ENCODE measurements at regions not wholly inside any gene's neighbourhood (a gene's known extent, or its start where the extent isn't known, plus 50 kb on each side); places are given as distances from the start of the nearest gene placed in this dataset.

DNA sequence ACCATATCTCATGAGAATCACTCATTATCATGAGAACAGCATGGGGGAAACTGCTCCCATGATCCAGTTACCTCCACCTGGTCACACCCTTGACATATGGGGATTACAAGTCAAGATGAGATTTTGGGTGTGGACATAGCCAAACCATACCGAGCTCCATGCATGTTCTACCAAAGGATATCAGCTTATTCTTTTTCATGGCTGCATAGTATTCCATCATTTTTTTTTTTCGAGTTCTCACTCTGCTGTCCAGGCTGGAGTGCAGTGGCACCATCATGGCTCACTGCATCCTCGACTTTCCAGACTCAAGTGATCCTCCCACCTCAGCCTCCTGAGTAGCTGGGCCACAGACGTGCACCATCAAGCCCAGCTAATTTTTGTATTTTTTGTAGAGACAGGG is 668.3 kb downstream of the GATA3 start:
- TF ChIP-seq, protein P1, sequence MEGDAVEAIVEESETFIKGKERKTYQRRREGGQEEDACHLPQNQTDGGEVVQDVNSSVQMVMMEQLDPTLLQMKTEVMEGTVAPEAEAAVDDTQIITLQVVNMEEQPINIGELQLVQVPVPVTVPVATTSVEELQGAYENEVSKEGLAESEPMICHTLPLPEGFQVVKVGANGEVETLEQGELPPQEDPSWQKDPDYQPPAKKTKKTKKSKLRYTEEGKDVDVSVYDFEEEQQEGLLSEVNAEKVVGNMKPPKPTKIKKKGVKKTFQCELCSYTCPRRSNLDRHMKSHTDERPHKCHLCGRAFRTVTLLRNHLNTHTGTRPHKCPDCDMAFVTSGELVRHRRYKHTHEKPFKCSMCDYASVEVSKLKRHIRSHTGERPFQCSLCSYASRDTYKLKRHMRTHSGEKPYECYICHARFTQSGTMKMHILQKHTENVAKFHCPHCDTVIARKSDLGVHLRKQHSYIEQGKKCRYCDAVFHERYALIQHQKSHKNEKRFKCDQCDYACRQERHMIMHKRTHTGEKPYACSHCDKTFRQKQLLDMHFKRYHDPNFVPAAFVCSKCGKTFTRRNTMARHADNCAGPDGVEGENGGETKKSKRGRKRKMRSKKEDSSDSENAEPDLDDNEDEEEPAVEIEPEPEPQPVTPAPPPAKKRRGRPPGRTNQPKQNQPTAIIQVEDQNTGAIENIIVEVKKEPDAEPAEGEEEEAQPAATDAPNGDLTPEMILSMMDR (IDR thresholded peaks at IDR 0.05): no peak
- ATAC-seq (ENCODE audit: low FRiP score) (no peak), DNase-seq (ENCODE audit: low spot score) (no peak)

- ATAC-seq (ENCODE audit: low FRiP score): no peak
- TF ChIP-seq, protein P1 (IDR thresholded peaks at IDR 0.05): no peak
These were observed 670.9 kb downstream of the GATA3 start for GRCh38 chr10:8725343-8725742.

DNA sequence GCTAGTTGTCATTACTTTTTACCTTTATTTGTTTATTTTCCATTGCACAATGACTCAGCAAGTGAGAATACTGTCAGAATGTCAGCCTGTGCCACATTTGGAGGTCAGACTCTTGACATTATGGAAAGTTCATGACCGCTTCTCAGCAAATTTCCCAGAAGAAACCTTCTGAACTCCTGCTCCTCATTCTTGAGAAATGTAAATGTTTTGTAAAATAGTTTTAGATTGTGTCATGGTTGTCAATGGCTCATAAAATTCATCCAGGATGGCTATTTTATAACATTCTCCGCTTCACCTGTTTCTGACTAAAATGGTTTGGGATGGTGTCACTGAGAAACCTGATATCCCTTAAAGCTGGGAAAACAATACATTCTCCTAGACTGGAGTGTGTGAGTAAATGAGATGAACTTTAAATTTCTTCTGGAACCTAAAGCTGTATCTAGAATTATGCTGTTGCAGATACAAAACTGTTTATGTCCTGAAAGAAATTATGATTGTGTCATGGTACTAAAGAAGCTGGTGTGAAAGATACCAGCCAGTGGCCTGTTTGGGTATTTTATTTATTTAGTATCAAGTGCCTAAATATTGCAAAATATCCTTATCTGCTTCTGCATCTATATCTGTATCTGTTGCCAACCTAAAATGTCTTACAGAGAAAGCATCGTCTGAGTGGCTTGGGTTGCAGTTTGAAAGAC is 671.7 kb downstream of the GATA3 start:
- DNase-seq (ENCODE audit: low spot score): no peak
- TF ChIP-seq, protein P1 (IDR thresholded peaks at IDR 0.05): no peak
- ATAC-seq (ENCODE audit: low FRiP score): no peak

More at GRCh38 chr10:8725343-8725742, 670.9 kb downstream of the GATA3 start:
- DNase-seq (ENCODE audit: low spot score): no peak

DNA sequence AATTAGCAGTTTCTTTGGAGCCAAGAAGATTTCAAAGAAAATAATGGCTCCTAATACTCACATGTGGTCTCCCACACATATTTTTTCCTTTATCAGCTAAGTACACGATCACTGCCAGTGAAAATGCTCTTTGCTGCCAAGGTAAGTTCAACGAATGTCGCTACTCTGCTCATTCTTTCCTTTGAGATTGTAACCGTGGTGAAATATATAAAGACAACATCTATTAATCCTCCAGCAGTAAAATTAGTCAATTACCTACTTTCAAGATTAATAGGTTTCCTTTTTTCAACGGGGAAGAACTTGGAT is 672.2 kb downstream of the GATA3 start:
- TF ChIP-seq, protein P1 (IDR thresholded peaks at IDR 0.05): no peak
- DNase-seq (ENCODE audit: low spot score) (no peak), ATAC-seq (ENCODE audit: low FRiP score) (no peak)

DNA sequence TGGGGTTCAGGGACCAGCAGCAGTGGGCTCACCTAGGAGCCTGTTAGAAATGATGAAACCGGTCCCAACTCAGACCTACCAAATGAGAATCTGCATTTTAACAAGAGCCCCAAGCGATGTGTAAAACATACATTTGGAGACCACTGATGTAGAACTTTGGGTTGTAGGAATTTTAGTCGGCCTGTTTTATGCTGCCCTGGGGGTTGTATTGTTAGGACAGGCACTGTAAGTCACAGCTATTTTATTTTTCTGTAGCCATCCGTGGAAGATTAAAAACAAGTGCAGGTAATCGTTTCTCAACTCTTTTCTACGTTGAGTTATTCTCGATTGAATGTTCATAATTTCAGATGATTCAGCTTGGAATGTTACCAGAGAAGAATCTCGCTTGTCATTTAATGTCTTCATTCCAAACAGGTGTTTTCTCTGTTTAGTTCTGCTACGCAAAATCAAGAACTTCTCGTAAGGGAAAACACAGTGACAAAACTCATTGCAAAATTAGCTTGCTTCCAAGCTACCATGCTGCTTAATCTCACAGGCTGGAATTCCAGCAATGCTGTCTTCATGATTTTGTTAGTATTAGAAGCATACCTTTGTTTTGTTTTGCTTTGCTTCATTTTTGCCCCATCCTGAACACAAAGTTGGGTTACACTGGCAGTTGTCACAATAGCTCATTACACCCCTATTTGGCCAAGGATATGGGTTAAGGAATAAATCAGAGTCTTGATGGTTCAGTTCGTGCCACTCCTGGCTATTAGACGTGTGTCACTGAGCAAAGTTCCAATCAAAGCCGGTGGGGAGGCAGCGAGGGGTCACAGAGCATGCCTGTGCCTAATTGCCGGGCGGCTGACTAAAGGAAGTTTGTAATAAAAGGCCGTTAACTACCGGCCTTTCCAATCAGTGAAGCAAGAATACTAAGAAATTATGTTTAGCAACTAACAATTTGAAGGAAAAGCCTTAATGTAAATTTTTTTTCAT is 676.9 kb downstream of the GATA3 start:
- no peak for DNase-seq (ENCODE audit: low spot score)
- no peak for ATAC-seq (ENCODE audit: low FRiP score)
- TF ChIP-seq, protein P1 (IDR thresholded peaks at IDR 0.05): no peak

DNA sequence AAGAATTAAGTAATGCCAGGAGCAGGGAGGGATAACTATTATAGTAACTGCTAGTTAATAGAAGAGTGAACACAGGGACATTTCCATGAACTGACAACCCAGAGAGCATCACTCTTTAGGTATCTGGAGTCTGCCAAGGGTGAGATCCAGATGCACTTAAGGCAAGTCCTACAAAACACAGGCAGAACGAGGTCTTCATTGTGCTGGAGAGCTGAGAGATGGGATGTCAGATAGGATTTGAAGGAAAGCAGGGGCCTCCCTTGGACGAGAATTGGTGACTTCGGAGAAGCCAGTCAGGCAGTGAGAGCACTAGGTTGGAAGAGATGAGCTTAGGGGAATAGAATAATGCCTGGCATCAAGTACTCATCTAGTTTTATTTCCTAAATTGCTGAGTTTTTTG is 684.5 kb downstream of the GATA3 start:
- ATAC-seq (ENCODE audit: low FRiP score) (no peak), DNase-seq (ENCODE audit: low spot score) (no peak)
- TF ChIP-seq, protein P1 (IDR thresholded peaks at IDR 0.05): no peak
